ENCODE measurements at regions not wholly inside any gene's neighbourhood (a gene's known extent, or its start where the extent isn't known, plus 50 kb on each side); places are given as distances from the start of the nearest gene placed in this dataset.

GRCh38 chr13:107480130-107480529 lies 735.2 kb downstream of the LIG4 start:
- Histone ChIP-seq H3K27me3 (replicated peaks; ENCODE audit: insufficient read depth, low read depth, low read length, poor library complexity) (no peaks in the 10 kb centered on the region), H3K27ac (ENCODE audit: low read depth, low read length, poor library complexity, severe bottlenecking) (no peak overlapping the region), H3K36me3 (ENCODE audit: insufficient read depth, low read length, poor library complexity, severe bottlenecking) (no peaks in the 10 kb centered on the region), H3K4me3 (ENCODE audit: low read depth, low read length, poor library complexity, severe bottlenecking) (no peak overlapping the region), H3K9me3 (ENCODE audit: low read depth, low read length, poor library complexity, severe bottlenecking) (no peaks in the 10 kb centered on the region), H3K4me1 (ENCODE audit: insufficient read depth, low read length, poor library complexity, severe bottlenecking) (no peaks in the 10 kb centered on the region)
- CTCF ChIA-PET = no interaction called here
- POLR2A ChIA-PET (ENCODE audit: low non-redundant PET) = no interaction called here
- TF ChIP-seq EZH2 (IDR thresholded peaks at IDR 0.05; ENCODE audit: borderline replicate concordance, low read depth, low read length, poor library complexity, severe bottlenecking) (no peak), CTCF (conservative IDR thresholded peaks at IDR 0.05; ENCODE audit: low read depth, low read length) (no peak)
- BruUV-seq (replicated peaks) = no TSS peak
- DNase-seq (ENCODE audit: low spot score) = no peak
- intact Hi-C loops (cut with micrococcal nuclease; ENCODE audit: unreplicated experiment) = no loop called here

GRCh38 chr13:107477772-107478379 lies 737.5 kb downstream of the LIG4 start:
- TF ChIP-seq CTCF (conservative IDR thresholded peaks at IDR 0.05; ENCODE audit: low read depth, low read length) (no peak), EZH2 (IDR thresholded peaks at IDR 0.05; ENCODE audit: borderline replicate concordance, low read depth, low read length, poor library complexity, severe bottlenecking) (no peak)
- Histone ChIP-seq H3K27me3 (replicated peaks; ENCODE audit: insufficient read depth, low read depth, low read length, poor library complexity) (no peaks in the 10 kb centered on the region), H3K27ac (ENCODE audit: low read depth, low read length, poor library complexity, severe bottlenecking) (no peak overlapping the region), H3K36me3 (ENCODE audit: insufficient read depth, low read length, poor library complexity, severe bottlenecking) (no peaks in the 10 kb centered on the region), H3K9me3 (ENCODE audit: low read depth, low read length, poor library complexity, severe bottlenecking) (no peaks in the 10 kb centered on the region), H3K4me1 (ENCODE audit: insufficient read depth, low read length, poor library complexity, severe bottlenecking) (no peaks in the 10 kb centered on the region), H3K4me3 (ENCODE audit: low read depth, low read length, poor library complexity, severe bottlenecking) (no peak overlapping the region)
- intact Hi-C loops (cut with micrococcal nuclease; ENCODE audit: unreplicated experiment) = no loop called here
- BruUV-seq (replicated peaks) = no TSS peak
- ChIA-PET CTCF (no interaction called here), POLR2A (ENCODE audit: low non-redundant PET) (no interaction called here)
- no peak for DNase-seq (ENCODE audit: low spot score)

- no peak for TF ChIP-seq EZH2 (IDR thresholded peaks at IDR 0.05; ENCODE audit: borderline replicate concordance, low read depth, low read length, poor library complexity, severe bottlenecking)
- TF ChIP-seq CTCF (conservative IDR thresholded peaks at IDR 0.05; ENCODE audit: low read depth, low read length) = no peak
- no peak overlapping the region for H3K27ac ChIP-seq (ENCODE audit: low read depth, low read length, poor library complexity, severe bottlenecking)
- DNase-seq (ENCODE audit: low spot score) = no peak
- ChIA-PET CTCF (no interaction called here), POLR2A (ENCODE audit: low non-redundant PET) (no interaction called here)
- no peaks in the 10 kb centered on the region for H3K27me3 ChIP-seq (replicated peaks; ENCODE audit: insufficient read depth, low read depth, low read length, poor library complexity)
- no peak overlapping the region for H3K4me3 ChIP-seq (ENCODE audit: low read depth, low read length, poor library complexity, severe bottlenecking)
- H3K4me1 ChIP-seq (ENCODE audit: insufficient read depth, low read length, poor library complexity, severe bottlenecking) = no peaks in the 10 kb centered on the region
- no peaks in the 10 kb centered on the region for H3K36me3 ChIP-seq (ENCODE audit: insufficient read depth, low read length, poor library complexity, severe bottlenecking)
- intact Hi-C loops (cut with micrococcal nuclease; ENCODE audit: unreplicated experiment) = no loop called here
- no TSS peak for BruUV-seq (replicated peaks)
- no peaks in the 10 kb centered on the region for H3K9me3 ChIP-seq (ENCODE audit: low read depth, low read length, poor library complexity, severe bottlenecking)
Observed at GRCh38 chr13:107475753-107476453, 739.4 kb downstream of the LIG4 start.

Measured in A673 (cell line).